ENCODE measurements at regions not wholly inside any gene's neighbourhood (a gene's known extent, or its start where the extent isn't known, plus 50 kb on each side); places are given as distances from the start of the nearest gene placed in this dataset.

- TF ChIP-seq CTCF (IDR thresholded peaks at IDR 0.05): no peak
- no peak for TF ChIP-seq POLR2A (IDR thresholded peaks at IDR 0.05)
These were observed 786.0 kb upstream of the AMELY start for GRCh38 chrY:7697506-7697905.
